ENCODE measurements at regions not wholly inside any gene's neighbourhood (a gene's known extent, or its start where the extent isn't known, plus 50 kb on each side); places are given as distances from the start of the nearest gene placed in this dataset.

GRCh38 chr3:65077124-65077523, 389.3 kb upstream of the ADAMTS9 start:
- intact Hi-C loops (cut with DNase I): no loop called here
- WGBS, 3 donors: 65 to 98% (median 95%) methylated on average over 2 of the region's 2 CpGs
- no peaks in the 10 kb centered on the region for H3K9me3 ChIP-seq
- no peak for DNase-seq
- no peaks in the 10 kb centered on the region for H3K4me1 ChIP-seq (ENCODE audit: insufficient read depth)
- H3K36me3 ChIP-seq: no peaks in the 10 kb centered on the region
- H3K4me3 ChIP-seq: no peak overlapping the region
- no peak overlapping the region for H3K27ac ChIP-seq
- H3K27me3 ChIP-seq: no peaks in the 10 kb centered on the region
- TF ChIP-seq EP300 (IDR thresholded peaks at IDR 0.05) (no peak), POLR2A (IDR thresholded peaks at IDR 0.05) (no peak), CTCF (IDR thresholded peaks at IDR 0.05) (no peak)

DNA sequence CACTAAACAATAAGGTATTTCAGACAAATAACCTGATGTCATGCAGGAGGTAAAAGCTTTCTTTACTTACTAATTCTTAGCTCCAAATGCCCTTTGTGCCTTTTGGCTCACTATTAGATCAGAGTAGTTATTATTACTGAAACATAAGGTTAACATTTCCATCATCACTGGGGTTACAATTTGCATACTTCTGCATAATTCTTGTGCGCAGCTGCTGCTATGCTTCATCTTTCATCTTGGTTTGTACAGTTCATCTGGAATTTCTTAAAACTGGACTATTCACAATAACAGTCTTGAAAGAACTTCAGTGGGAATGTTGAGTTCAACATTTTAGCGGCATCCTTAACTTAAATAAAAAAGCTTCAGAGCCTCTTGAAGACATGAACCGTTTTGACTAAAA, 383.2 kb upstream of the ADAMTS9 start:
- H3K9me3 ChIP-seq: no peaks in the 10 kb centered on the region
- TF ChIP-seq EP300 (IDR thresholded peaks at IDR 0.05) (no peak), CTCF (IDR thresholded peaks at IDR 0.05) (no peak), POLR2A (IDR thresholded peaks at IDR 0.05) (no peak)
- intact Hi-C loops (cut with DNase I): no loop called here
- no peak overlapping the region for H3K4me3 ChIP-seq
- H3K27me3 ChIP-seq: no peaks in the 10 kb centered on the region
- H3K4me1 ChIP-seq (ENCODE audit: insufficient read depth): no peaks in the 10 kb centered on the region
- H3K36me3 ChIP-seq: no peaks in the 10 kb centered on the region
- no peak for DNase-seq
- H3K27ac ChIP-seq: no peak overlapping the region
- 57 to 58% (median 57%) methylated on average over 3 of the region's 3 CpGs for WGBS, 3 donors

- H3K36me3 ChIP-seq: no peaks in the 10 kb centered on the region
- TF ChIP-seq POLR2A (IDR thresholded peaks at IDR 0.05) (no peak), EP300 (IDR thresholded peaks at IDR 0.05) (no peak), CTCF (IDR thresholded peaks at IDR 0.05) (no peak)
- no peak overlapping the region for H3K27ac ChIP-seq
Observed at GRCh38 chr3:65060904-65061303, 373.1 kb upstream of the ADAMTS9 start.

GRCh38 chr3:65052101-65052500, 364.3 kb upstream of the ADAMTS9 start:
- Histone ChIP-seq H3K36me3 (no peaks in the 10 kb centered on the region), H3K4me3 (no peak overlapping the region), H3K9me3 (no peaks in the 10 kb centered on the region), H3K27ac (no peak overlapping the region), H3K4me1 (ENCODE audit: insufficient read depth) (no peaks in the 10 kb centered on the region), H3K27me3 (no peaks in the 10 kb centered on the region)
- no peak for DNase-seq
- 69 to 89% (median 71%) methylated on average over 1 of the region's 1 CpG for WGBS, 3 donors
- TF ChIP-seq POLR2A (IDR thresholded peaks at IDR 0.05) (no peak), EP300 (IDR thresholded peaks at IDR 0.05) (no peak), CTCF (IDR thresholded peaks at IDR 0.05) (no peak)
- intact Hi-C loops (cut with DNase I): no loop called here

More at GRCh38 chr3:65060904-65061303, 373.1 kb upstream of the ADAMTS9 start:
- 65 to 76% (median 68%) methylated on average over 2 of the region's 2 CpGs for WGBS, 3 donors
- Histone ChIP-seq H3K9me3 (no peaks in the 10 kb centered on the region), H3K4me1 (ENCODE audit: insufficient read depth) (no peaks in the 10 kb centered on the region), H3K27me3 (no peaks in the 10 kb centered on the region), H3K4me3 (no peak overlapping the region)
- intact Hi-C loops (cut with DNase I): no loop called here
- DNase-seq: no peak

GRCh38 chr3:65048151-65048550, 360.4 kb upstream of the ADAMTS9 start:
- 86 to 97% (median 92%) methylated on average over 1 of the region's 1 CpG for WGBS, 3 donors
- Histone ChIP-seq H3K4me3 (no peak overlapping the region), H3K36me3 (no peaks in the 10 kb centered on the region), H3K4me1 (ENCODE audit: insufficient read depth) (no peaks in the 10 kb centered on the region), H3K9me3 (no peaks in the 10 kb centered on the region), H3K27me3 (no peaks in the 10 kb centered on the region), H3K27ac (no peak overlapping the region)
- intact Hi-C loops (cut with DNase I): no loop called here
- TF ChIP-seq CTCF (IDR thresholded peaks at IDR 0.05) (no peak), EP300 (IDR thresholded peaks at IDR 0.05) (no peak), POLR2A (IDR thresholded peaks at IDR 0.05) (no peak)
- DNase-seq: no peak

Measured in ovary (tissue), 7 donors.